Mucosa of descending colon (tissue), 3 donors: ENCODE measurements at regions not wholly inside any gene's neighbourhood (a gene's known extent, or its start where the extent isn't known, plus 50 kb on each side); places are given as distances from the start of the nearest gene placed in this dataset.

ENCODE experiments used
- ATAC-seq: fragments of 200-7000 bp; cut with Tn5 transposase; one replicate; pipeline ENCODE4 v1.9.1; 2020; ENCODE audit warnings: mild to moderate bottlenecking, moderate library complexity
- DNase-seq, 3 donors: peaks; one replicate each; pipeline ENCODE4 v3.0.0-alpha.2; 2020
- H3K36me3 ChIP-seq: fragments of 200-600 bp; one replicate; pipeline ENCODE4 v1.8.0; 2021; ENCODE audit warnings: low read depth, mild to moderate bottlenecking
- H3K4me1 ChIP-seq: fragments of 200-600 bp; one replicate; pipeline ENCODE4 v1.8.0; 2021; ENCODE audit warnings: low read depth, mild to moderate bottlenecking
- H3K4me3 ChIP-seq: fragments of 200-600 bp; one replicate; pipeline ENCODE4 v1.8.0; 2021; ENCODE audit warnings: mild to moderate bottlenecking
- H3K9me3 ChIP-seq: fragments of 200-600 bp; one replicate; pipeline ENCODE4 v1.8.0; 2021; ENCODE audit warnings: mild to moderate bottlenecking
- CTCF ChIP-seq: fragments of 200-600 bp; IDR thresholded peaks from one replicate; pipeline ENCODE4 v1.8.0; 2022; ENCODE audit warnings: antibody characterized with exemption, mild to moderate bottlenecking
- intact Hi-C, 2 donors: fragments of 100-400 bp; cut with DNase I in 1 of 2; cut with micrococcal nuclease in 1 of 2; formaldehyde crosslinking; loops; one replicate each; pipeline versions ENCODE4 v1.11.0 to v1.11.1; 2022; cut with DNase I, micrococcal nuclease
- donor health status: DM: no; HTN: no; CAD: no; lungs with moderate emphysema.
- donor health status: DM: no; HTN: no; CAD: no.
- donor health status: DM: no; HTN: yes; CAD: no.

- H3K4me3 ChIP-seq, result no peak overlapping the region
- TF ChIP-seq CTCF, result peak; percentile 92
- intact Hi-C loops, result loop anchor here (5.0 to 10.0 kb wide), 2 partner anchors 1086 to 1089 kb away; no protein-coding TSS in a partner anchor
- H3K9me3 ChIP-seq, result no peaks in the 10 kb centered on the region
- DNase-seq (peak; percentile 54 to 70 (median 59)), ATAC-seq (peak; percentile 96)
- H3K4me1 ChIP-seq, result peaks cover 9% of the 10 kb centered on the region
- no peaks in the 10 kb centered on the region for H3K36me3 ChIP-seq
Observed at GRCh38 chr1:98053471-98054366, 132.9 kb upstream of the DPYD start.

- Histone ChIP-seq H3K4me1 (peaks cover 9% of the 10 kb centered on the region), H3K36me3 (no peaks in the 10 kb centered on the region), H3K9me3 (no peaks in the 10 kb centered on the region), H3K4me3 (no peak overlapping the region)
- TF ChIP-seq CTCF, result peak; percentile 73
- DNase-seq (peak in 2 of 3 donors; percentile 70 to 86), ATAC-seq (peak; percentile 52)
- intact Hi-C loops, result loop anchor here (5.0 to 10.0 kb wide), 2 partner anchors 1084 to 1086 kb away; no protein-coding TSS in a partner anchor
Observed at GRCh38 chr1:98051065-98051675, 130.3 kb upstream of the DPYD start.

GRCh38 chr1:98049370-98050135 lies 128.7 kb upstream of the DPYD start:
- no peaks in the 10 kb centered on the region for H3K36me3 ChIP-seq
- no peaks in the 10 kb centered on the region for H3K9me3 ChIP-seq
- intact Hi-C loops, result loop anchor here (5.0 to 10.0 kb wide), 2 partner anchors 1082 to 1085 kb away; no protein-coding TSS in a partner anchor
- DNase-seq, result no peak
- TF ChIP-seq CTCF, result no peak
- H3K4me1 ChIP-seq, result peaks cover 14% of the 10 kb centered on the region
- no peak for ATAC-seq
- no peak overlapping the region for H3K4me3 ChIP-seq

- H3K36me3 ChIP-seq, result no peaks in the 10 kb centered on the region
- intact Hi-C loops, result no loop called here
- DNase-seq (no peak), ATAC-seq (no peak)
- peaks cover 12% of the 10 kb centered on the region for H3K4me1 ChIP-seq
- H3K9me3 ChIP-seq, result no peaks in the 10 kb centered on the region
- TF ChIP-seq CTCF, result no peak
- H3K4me3 ChIP-seq, result no peak overlapping the region
Observed at GRCh38 chr1:98048751-98049325, 128.0 kb upstream of the DPYD start.

GRCh38 chr1:98048244-98048643 lies 127.4 kb upstream of the DPYD start:
- Histone ChIP-seq H3K4me1 (peaks cover 6% of the 10 kb centered on the region), H3K36me3 (no peaks in the 10 kb centered on the region), H3K4me3 (no peak overlapping the region), H3K9me3 (no peaks in the 10 kb centered on the region)
- intact Hi-C loops, result no loop called here
- no peak for TF ChIP-seq CTCF
- peak; percentile 89 for ATAC-seq
- DNase-seq, result peak; percentile 56 to 87 (median 82)
